Activated CD4-positive, alpha-beta T cell treated with anti-CD3 and anti-CD28 coated beads, Interleukin-2, amount 50 U/mL, for 4 hours (primary cell): ENCODE measurements at regions not wholly inside any gene's neighbourhood (a gene's known extent, or its start where the extent isn't known, plus 50 kb on each side); places are given as distances from the start of the nearest gene placed in this dataset.

Source experiments
- DNase-seq, 2 experiments: peaks; one replicate each; pipeline ENCODE4 v3.0.0-alpha.2; 2020

GRCh38 chr14:59067127-59067894 lies 121.2 kb upstream of the DAAM1 start:
- no peak for DNase-seq

GRCh38 chr14:59069163-59069854 lies 119.2 kb upstream of the DAAM1 start:
- no peak for DNase-seq

DNA sequence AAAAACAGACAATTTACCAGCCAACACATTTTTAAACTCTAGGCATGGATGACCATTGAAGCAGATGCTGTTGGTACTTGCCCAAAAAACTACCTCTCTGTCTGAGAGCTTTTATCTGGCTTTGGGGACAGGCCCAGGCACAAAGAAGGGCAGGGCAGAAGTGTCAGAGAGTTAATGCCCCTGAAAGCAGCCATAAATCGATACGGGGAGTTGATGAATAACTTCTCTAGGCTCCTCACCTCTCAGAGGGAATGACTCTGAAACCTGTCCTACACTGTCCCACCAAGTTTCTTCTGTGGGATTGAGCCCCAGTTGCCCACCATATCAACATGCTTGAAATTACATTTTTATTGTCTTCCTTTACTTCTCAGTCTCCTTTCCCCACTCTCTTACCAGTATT lies 113.0 kb upstream of the DAAM1 start:
- DNase-seq, result no peak

DNA sequence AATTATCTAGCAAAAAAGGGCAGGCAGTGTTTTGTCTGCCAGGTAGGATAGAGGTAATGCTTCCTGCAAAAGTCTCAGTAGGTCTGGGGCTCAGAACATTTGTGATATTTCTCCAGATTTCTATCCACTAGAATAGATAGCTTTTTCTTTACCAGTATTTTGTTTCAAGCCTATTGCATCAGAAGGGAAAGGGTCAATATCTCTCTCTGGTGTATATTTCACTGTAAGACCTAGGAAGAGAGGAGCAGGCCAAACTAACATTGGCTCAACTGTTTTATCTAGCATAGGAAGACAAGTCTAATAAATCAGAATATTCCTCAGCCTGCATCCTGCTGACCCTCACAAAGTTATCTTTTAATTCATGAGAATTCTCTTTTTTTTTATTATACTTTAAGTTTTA lies 106.7 kb upstream of the DAAM1 start:
- no peak for DNase-seq

DNA sequence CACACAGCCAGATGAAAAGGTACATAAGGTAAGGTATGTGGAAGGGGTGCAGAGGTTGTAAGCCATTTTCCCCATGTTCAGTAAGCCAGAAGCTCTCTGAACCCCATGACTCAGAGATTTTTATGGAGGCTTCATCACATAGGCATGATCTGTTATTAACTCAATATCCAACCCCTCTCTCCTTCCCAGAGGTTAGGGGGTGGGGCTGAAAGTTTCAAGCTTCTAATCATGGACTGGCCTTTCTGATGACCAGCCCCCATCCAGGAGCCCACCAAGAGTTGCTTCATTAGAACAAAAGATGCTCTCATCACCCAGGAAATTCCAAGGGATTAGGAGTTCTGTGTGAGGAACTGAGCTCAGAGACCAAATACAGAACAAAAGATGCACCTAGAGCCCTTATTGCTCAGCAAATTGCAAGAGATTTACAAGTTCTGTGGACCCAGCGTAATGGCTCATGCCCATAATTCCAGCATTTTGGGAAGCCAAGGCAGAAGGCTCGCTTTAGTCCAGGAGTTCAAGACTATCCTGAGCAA lies 103.2 kb upstream of the DAAM1 start:
- no peak for DNase-seq

DNA sequence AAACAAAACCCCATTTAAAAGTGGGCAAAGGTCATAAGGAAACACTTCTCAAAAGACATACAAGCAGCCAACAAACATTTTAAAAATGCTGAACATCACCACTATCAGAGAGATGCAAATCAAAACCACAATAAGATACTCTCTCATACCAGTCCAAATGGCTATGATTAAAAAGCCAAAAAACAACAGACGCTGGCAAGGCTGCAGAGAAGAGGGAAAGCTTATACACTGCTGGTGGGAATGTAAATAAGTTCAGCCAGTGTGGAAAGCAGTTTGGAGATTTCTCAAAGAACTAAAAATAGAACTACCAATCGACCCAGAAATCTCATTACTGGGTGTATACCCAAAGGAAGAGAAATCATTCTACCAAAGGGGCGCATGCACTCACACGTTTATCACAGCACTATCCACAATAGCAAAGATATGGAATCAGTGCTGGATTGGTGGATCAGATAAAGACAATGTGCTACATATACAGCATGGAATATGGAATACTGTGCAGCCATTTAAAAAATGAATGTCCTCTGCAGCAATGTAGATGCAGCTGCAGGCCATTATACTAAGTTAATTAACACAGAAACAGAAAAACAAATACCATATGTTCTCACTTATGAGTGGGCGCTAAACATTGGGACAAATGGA lies 102.1 kb upstream of the DAAM1 start:
- no peak for DNase-seq

GRCh38 chr14:59087240-59087639 lies 101.2 kb upstream of the DAAM1 start:
- no peak for DNase-seq

DNA sequence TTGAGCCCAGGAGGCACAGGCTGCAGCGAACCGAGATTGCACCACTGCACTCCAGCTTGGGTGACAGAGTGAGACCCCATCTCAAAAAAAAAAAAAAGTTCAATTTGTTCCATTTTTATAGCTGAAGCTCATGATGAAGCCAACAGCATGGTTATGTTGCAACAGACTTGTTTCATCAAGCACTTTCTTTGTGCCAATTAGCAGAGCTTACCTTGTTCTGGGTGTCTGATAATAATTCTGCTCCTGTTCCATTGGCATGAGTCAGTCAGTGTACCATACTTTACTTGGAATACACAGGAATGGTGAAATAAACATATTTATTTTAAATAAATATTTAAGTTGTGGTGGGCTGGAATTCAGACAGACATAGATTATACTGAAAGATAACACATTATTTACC lies 100.8 kb upstream of the DAAM1 start:
- DNase-seq, result no peak

DNA sequence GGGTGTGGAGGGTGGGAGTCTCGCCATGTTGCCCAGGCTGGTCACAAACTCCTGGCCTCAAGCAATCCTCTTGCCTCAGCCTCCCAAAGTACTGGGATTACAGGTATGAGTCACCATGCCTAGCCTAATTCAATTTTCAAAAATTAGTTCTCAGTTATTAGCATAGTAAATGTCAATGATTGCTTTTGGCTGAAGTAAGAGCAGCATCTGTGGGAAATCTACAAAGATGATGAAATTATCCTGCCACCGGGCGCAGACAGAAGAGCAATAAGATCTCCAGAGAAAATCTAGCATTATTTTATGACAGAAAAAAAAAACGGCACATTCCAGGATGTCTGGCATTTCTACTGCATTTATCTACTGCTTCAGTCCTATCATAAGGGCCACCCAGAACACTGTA lies 97.9 kb upstream of the DAAM1 start:
- DNase-seq, result no peak

GRCh38 chr14:59091404-59091803 lies 97.1 kb upstream of the DAAM1 start:
- no peak for DNase-seq

- no peak for DNase-seq
These were observed 96.5 kb upstream of the DAAM1 start for GRCh38 chr14:59091976-59092375.

DNA sequence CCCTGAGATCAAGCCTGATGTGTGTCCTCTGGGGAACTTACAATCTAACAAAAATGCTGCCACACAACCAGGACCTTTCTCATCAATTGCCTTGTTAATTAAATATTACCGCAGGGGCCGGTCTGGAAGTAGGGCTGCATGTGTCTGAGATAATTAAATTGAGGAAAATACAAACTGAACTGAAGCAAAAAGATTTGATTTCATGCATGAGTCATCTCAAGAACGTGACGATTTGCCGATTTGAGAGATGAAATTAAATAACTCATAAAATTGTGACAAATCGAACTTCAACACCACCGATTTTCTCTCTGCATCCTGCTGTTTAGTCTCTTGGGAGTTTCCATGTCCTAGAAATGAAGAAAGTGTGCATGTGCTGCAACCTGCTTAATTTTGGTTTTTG lies 94.6 kb upstream of the DAAM1 start:
- no peak for DNase-seq

DNA sequence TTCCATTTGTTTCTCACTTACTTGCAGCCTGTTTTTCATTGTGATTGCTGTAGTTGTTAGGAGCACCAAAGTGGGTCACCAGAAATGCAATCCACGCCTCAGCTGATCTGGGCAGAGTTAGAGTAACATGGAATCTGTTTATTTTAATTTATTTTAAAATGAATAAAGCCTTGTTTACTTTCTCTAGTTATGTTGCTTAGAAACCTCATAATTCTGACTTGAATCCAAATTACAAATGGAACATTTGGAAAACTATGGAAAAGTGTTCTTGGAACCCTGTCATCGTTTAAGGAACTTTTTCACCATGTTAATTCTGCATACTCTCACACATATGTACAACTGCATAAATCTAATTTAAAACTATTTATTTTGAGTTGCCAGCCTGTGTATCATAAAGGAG lies 92.2 kb upstream of the DAAM1 start:
- no peak for DNase-seq

- no peak for DNase-seq
These were observed 90.8 kb upstream of the DAAM1 start for GRCh38 chr14:59097681-59098080.

GRCh38 chr14:59098377-59098776 lies 90.1 kb upstream of the DAAM1 start:
- no peak for DNase-seq

- DNase-seq, result no peak
These were observed 88.3 kb upstream of the DAAM1 start for GRCh38 chr14:59100205-59100604.

- no peak for DNase-seq
These were observed 87.0 kb upstream of the DAAM1 start for GRCh38 chr14:59101476-59101875.

DNA sequence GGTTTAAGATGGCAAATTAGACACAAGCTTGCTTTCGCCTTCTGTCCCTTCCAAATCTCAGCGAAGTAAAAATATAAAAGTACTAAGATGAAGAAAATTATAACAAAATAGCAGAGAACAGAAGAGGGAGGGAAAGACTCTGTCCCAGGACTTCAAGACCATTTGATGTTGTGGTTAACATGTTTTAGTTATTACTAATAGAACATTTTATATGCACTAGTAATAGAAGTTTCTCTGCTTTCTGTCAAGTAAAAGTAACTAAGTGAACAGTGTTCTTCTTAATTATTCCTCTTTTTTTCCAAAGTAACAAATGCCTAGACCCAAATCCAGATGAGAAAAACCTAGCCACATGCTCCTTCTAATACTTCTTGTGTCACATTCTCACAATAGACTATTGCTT lies 85.1 kb upstream of the DAAM1 start:
- DNase-seq, result no peak

DNA sequence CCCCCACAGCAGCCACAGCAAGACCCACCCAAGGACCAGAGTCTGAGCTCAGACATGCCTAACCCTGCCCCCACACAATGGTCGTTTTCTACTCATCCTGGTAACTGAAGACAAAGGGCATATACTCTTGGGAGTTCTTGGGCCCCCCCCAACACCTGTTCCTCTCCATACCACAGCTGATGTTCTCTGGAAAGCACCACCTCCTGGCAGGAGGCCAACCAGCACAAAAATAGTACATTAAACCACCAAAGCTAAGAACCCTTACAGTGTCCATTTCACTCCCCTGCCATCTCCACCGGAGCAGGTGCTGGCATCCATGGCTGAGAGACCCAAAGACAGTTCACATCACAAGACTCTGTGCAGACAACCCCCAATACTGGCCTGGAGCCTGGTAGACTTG lies 80.6 kb upstream of the DAAM1 start:
- no peak for DNase-seq

GRCh38 chr14:59116984-59117415 lies 71.5 kb upstream of the DAAM1 start:
- no peak for DNase-seq

GRCh38 chr14:59117754-59118528 lies 70.5 kb upstream of the DAAM1 start:
- DNase-seq, result no peak

GRCh38 chr14:59120921-59121320 lies 67.5 kb upstream of the DAAM1 start:
- no peak for DNase-seq

GRCh38 chr14:59123531-59123930 lies 64.9 kb upstream of the DAAM1 start:
- no peak for DNase-seq
